NCI-H187 (cell line): ENCODE measurements at regions not wholly inside any gene's neighbourhood (a gene's known extent, or its start where the extent isn't known, plus 50 kb on each side); places are given as distances from the start of the nearest gene placed in this dataset.

ENCODE experiments used
- DNase-seq, 2 experiments: peaks; one replicate each; lab custom pipeline; 2025; lab: John Stamatoyannopoulos, UW

GRCh38 chr2:212610872-212611425 lies 72.3 kb upstream of the ERBB4 start:
- no peak for DNase-seq

GRCh38 chr2:212609479-212609878 lies 70.9 kb upstream of the ERBB4 start:
- no peak for DNase-seq

- no peak for DNase-seq
Measured at GRCh38 chr2:212607080-212607479, 68.5 kb upstream of the ERBB4 start.

- DNase-seq = no peak
Measured at GRCh38 chr2:212606232-212606631, 67.6 kb upstream of the ERBB4 start.

GRCh38 chr2:212596688-212597087 lies 58.1 kb upstream of the ERBB4 start:
- no peak for DNase-seq

GRCh38 chr2:212596276-212596675 lies 57.7 kb upstream of the ERBB4 start:
- DNase-seq = no peak

GRCh38 chr2:212595036-212595654 lies 56.5 kb upstream of the ERBB4 start:
- no peak for DNase-seq

- no peak for DNase-seq
Measured at GRCh38 chr2:212592695-212593094, 54.1 kb upstream of the ERBB4 start.
